ENCODE measurements at regions not wholly inside any gene's neighbourhood (a gene's known extent, or its start where the extent isn't known, plus 50 kb on each side); places are given as distances from the start of the nearest gene placed in this dataset.

GRCh38 chr4:59127006-59127405 lies 2016.8 kb upstream of the IGFBP7 start:
- no peak for TF ChIP-seq POLR2AphosphoS5 (IDR thresholded peaks at IDR 0.05; ENCODE audit: low read depth, low read length)
- no peak for TF ChIP-seq TAF1 (IDR thresholded peaks at IDR 0.05; ENCODE audit: borderline replicate concordance, insufficient read depth, low read length)
- TF ChIP-seq SIN3A (IDR thresholded peaks at IDR 0.05; ENCODE audit: borderline replicate concordance, insufficient read depth, low read length), result no peak

Data from PFSK-1 (cell line).